ENCODE measurements at regions not wholly inside any gene's neighbourhood (a gene's known extent, or its start where the extent isn't known, plus 50 kb on each side); places are given as distances from the start of the nearest gene placed in this dataset.

- no peak overlapping the region for H3K4me3 ChIP-seq (ENCODE audit: low read depth, low read length)
- TF ChIP-seq CTCF (IDR thresholded peaks at IDR 0.05; ENCODE audit: insufficient read depth, low read depth, low read length, missing control alignments): no peak
These were observed 159.6 kb upstream of the PJA1 start for GRCh38 chrX:69324851-69325250.

GRCh38 chrX:69323786-69324720, 158.8 kb upstream of the PJA1 start:
- H3K4me3 ChIP-seq (ENCODE audit: low read depth, low read length): no peak overlapping the region
- no peak for TF ChIP-seq CTCF (IDR thresholded peaks at IDR 0.05; ENCODE audit: insufficient read depth, low read depth, low read length, missing control alignments)
- DNase-seq (ENCODE audit: low read depth): no peak

More at GRCh38 chrX:69324851-69325250, 159.6 kb upstream of the PJA1 start:
- no peak for DNase-seq (ENCODE audit: low read depth)

GRCh38 chrX:69321789-69322188, 156.5 kb upstream of the PJA1 start:
- DNase-seq (ENCODE audit: low read depth): no peak
- H3K4me3 ChIP-seq (ENCODE audit: low read depth, low read length): no peak overlapping the region
- no peak for TF ChIP-seq CTCF (IDR thresholded peaks at IDR 0.05; ENCODE audit: insufficient read depth, low read depth, low read length, missing control alignments)

- DNase-seq (ENCODE audit: low read depth): no peak
- H3K4me3 ChIP-seq (ENCODE audit: low read depth, low read length): no peak overlapping the region
- no peak for TF ChIP-seq CTCF (IDR thresholded peaks at IDR 0.05; ENCODE audit: insufficient read depth, low read depth, low read length, missing control alignments)
These were observed 155.9 kb upstream of the PJA1 start for GRCh38 chrX:69321006-69321655.

- no peak for TF ChIP-seq CTCF (IDR thresholded peaks at IDR 0.05; ENCODE audit: insufficient read depth, low read depth, low read length, missing control alignments)
- DNase-seq (ENCODE audit: low read depth): no peak
- H3K4me3 ChIP-seq (ENCODE audit: low read depth, low read length): no peak overlapping the region
These were observed 154.9 kb upstream of the PJA1 start for GRCh38 chrX:69320116-69320515.

- no peak overlapping the region for H3K4me3 ChIP-seq (ENCODE audit: low read depth, low read length)
- DNase-seq (ENCODE audit: low read depth): no peak
- no peak for TF ChIP-seq CTCF (IDR thresholded peaks at IDR 0.05; ENCODE audit: insufficient read depth, low read depth, low read length, missing control alignments)
These were observed 154.1 kb upstream of the PJA1 start for GRCh38 chrX:69319376-69319775.

All from GM12865 (cell line).